Inflammatory macrophage treated with lipopolysaccharide for 1 hour (primary cell): ENCODE measurements at regions not wholly inside any gene's neighbourhood (a gene's known extent, or its start where the extent isn't known, plus 50 kb on each side); places are given as distances from the start of the nearest gene placed in this dataset.

Experiments used
- DNase-seq, 2 donors: peaks; one replicate each; pipeline ENCODE4 v3.0.0-alpha.2; 2020 to 2022

GRCh38 chr9:115494393-115494792 lies 376.4 kb upstream of the TNC start:
- no peak for DNase-seq

- no peak for DNase-seq
Observed at GRCh38 chr9:115495052-115495635, 377.2 kb upstream of the TNC start.

GRCh38 chr9:115495836-115496235 lies 377.9 kb upstream of the TNC start:
- DNase-seq, result no peak

- DNase-seq, result no peak
Observed at GRCh38 chr9:115498303-115498702, 380.3 kb upstream of the TNC start.

- no peak for DNase-seq
Observed at GRCh38 chr9:115507148-115507547, 389.2 kb upstream of the TNC start.

GRCh38 chr9:115513148-115513547 lies 395.2 kb upstream of the TNC start:
- no peak for DNase-seq

- no peak for DNase-seq
Observed at GRCh38 chr9:115514454-115514853, 396.5 kb upstream of the TNC start.

- DNase-seq, result no peak
Observed at GRCh38 chr9:115517335-115518075, 399.5 kb upstream of the TNC start.

GRCh38 chr9:115520646-115521045 lies 402.7 kb upstream of the TNC start:
- no peak for DNase-seq

- no peak for DNase-seq
Observed at GRCh38 chr9:115522912-115523311, 405.0 kb upstream of the TNC start.

GRCh38 chr9:115524453-115525059 lies 406.6 kb upstream of the TNC start:
- peak; percentile 29 to 68 for DNase-seq

GRCh38 chr9:115525111-115526058 lies 407.4 kb upstream of the TNC start:
- DNase-seq, result no peak

GRCh38 chr9:115531410-115532125 lies 413.6 kb upstream of the TNC start:
- no peak for DNase-seq

- no peak for DNase-seq
Observed at GRCh38 chr9:115533511-115533910, 415.6 kb upstream of the TNC start.

- no peak for DNase-seq
Observed at GRCh38 chr9:115540091-115540490, 422.1 kb upstream of the TNC start.

GRCh38 chr9:115543511-115543910 lies 425.6 kb upstream of the TNC start:
- no peak for DNase-seq

GRCh38 chr9:115548609-115549260 lies 430.8 kb upstream of the TNC start:
- DNase-seq, result no peak

- DNase-seq, result no peak
Observed at GRCh38 chr9:115551396-115551795, 433.4 kb upstream of the TNC start.

- no peak for DNase-seq
Observed at GRCh38 chr9:115553060-115553773, 435.3 kb upstream of the TNC start.

- no peak for DNase-seq
Observed at GRCh38 chr9:115556432-115556831, 438.5 kb upstream of the TNC start.

GRCh38 chr9:115575147-115575546 lies 457.2 kb upstream of the TNC start:
- DNase-seq, result no peak
